ENCODE measurements at regions not wholly inside any gene's neighbourhood (a gene's known extent, or its start where the extent isn't known, plus 50 kb on each side); places are given as distances from the start of the nearest gene placed in this dataset.

GRCh38 chr10:131446171-131446570 lies 134.7 kb upstream of the TCERG1L start:
- no peak for DNase-seq

DNA sequence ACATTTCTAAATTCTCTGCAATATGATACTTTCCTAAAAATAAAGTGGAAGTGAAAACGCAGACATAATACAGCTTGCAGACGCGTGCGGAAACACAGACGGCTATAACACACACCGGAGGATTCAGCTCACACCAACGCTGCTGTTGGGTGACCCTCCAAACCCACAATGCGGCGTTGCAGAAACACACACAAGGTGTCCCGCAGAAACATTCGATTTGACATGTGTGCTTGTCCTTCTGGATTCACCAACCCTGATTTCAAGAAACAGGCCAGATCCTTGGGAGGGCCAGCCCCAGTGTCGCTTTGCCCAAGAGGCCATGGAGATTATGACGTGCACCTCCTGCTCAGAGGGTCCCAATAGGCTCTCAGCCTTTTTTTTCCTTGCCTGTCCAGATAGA lies 136.7 kb upstream of the TCERG1L start:
- no peak for DNase-seq

- DNase-seq: no peak
These were observed 137.4 kb upstream of the TCERG1L start for GRCh38 chr10:131448883-131449282.

GRCh38 chr10:131450216-131450765 lies 138.8 kb upstream of the TCERG1L start:
- DNase-seq: no peak

GRCh38 chr10:131451407-131452015 lies 140.0 kb upstream of the TCERG1L start:
- DNase-seq: no peak

DNA sequence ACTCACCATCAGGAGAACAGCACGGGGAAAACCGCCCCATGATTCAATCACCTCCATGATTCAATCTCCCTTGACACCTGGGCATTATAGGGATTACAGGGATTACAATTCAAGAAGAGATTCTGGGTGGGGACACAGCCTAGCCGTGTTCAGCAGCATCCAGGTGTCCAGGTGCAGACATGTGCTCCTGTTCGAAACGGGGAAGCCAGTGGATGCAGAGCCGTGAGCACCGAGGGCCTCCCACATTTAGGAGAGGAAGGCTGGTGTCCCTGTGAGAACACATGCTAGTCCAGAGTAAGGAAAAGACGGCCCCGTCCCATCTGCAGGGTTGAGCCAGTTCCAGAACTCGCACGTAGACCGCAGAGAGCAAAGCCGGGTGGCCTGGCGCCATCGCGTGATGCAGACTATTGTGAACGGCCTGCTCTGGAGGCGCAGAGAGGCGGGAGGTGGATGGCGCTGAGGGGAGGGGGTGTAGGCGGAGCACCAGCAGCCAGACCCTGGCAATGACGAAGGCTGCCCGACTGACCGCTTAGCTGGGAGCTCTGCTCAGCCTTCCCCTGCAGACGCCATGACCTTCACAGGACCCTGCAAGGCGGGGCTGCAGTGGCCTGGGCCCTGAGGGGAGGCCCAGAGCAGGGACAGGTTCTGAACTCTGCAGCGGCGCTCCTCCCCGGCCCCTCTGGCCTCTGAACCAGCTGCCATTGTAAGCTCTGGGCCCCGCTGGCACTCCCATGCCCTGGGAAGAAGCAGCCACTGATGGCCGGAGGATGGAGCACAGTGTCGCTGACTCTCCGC lies 141.6 kb upstream of the TCERG1L start:
- DNase-seq: no peak

- no peak for DNase-seq
These were observed 142.5 kb upstream of the TCERG1L start for GRCh38 chr10:131453721-131454634.

GRCh38 chr10:131456411-131456810 lies 144.9 kb upstream of the TCERG1L start:
- DNase-seq: no peak

- DNase-seq: no peak
These were observed 149.6 kb upstream of the TCERG1L start for GRCh38 chr10:131461093-131461492.

GRCh38 chr10:131464789-131465188 lies 153.3 kb upstream of the TCERG1L start:
- DNase-seq: no peak

DNA sequence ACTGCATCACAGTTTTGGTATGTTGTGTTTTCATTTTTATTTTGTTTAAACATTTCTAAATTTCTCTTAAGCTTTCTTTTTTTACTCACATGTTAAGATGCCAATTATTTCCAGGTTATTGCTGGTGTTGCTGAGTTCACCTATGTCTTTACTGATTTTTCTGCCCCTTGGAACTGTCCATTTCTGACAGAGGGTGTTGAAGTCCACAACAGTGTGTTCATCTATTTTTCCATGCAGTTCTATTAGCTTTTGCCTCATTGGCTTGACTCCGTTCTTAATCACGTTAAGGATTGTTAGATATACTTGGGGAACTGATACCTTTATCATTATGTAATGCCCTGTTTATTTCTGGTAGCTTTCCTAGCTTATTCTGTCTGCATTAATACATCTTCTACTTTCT lies 158.0 kb upstream of the TCERG1L start:
- DNase-seq: no peak

GRCh38 chr10:131473645-131474044 lies 162.1 kb upstream of the TCERG1L start:
- no peak for DNase-seq

GRCh38 chr10:131474416-131474815 lies 162.9 kb upstream of the TCERG1L start:
- no peak for DNase-seq

DNA sequence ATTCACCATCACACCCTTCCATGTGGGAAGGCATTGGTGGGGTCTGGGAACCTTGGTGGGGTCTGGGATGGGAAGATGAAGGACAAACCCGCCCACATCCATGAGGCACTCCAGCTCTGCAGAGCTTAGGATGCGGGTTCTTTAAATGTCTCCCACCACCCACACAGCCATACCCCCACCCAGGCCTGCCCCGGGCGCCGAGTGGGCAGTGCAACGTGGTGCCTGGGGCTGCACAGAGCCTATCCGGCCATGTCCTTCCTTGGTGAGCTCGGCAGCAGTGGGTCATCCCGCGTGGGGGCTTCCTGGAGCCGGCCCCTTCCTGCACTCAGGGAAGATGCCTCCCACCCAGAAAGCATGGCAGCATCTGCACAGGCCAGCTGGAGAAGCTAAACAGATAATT lies 163.5 kb upstream of the TCERG1L start:
- no peak for DNase-seq

DNA sequence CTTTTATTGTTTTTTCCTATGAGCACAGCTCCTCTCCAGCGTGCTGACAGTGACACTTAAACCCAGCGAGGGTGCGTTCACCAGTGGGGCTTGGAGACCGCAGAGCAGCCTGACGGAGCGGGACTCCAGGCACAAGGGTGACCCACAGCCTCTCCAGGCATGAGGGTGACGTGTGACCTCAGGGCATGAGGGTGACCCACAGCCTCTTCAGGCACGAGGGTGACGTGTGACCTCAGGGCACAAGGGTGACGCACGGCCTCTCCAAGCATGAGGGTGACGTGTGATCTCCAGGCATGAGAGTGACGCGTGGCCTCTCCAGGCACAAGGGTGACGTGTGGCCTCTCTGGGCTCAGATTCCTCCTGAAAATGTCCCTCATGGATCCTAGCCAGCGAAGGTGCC lies 164.3 kb upstream of the TCERG1L start:
- no peak for DNase-seq

DNA sequence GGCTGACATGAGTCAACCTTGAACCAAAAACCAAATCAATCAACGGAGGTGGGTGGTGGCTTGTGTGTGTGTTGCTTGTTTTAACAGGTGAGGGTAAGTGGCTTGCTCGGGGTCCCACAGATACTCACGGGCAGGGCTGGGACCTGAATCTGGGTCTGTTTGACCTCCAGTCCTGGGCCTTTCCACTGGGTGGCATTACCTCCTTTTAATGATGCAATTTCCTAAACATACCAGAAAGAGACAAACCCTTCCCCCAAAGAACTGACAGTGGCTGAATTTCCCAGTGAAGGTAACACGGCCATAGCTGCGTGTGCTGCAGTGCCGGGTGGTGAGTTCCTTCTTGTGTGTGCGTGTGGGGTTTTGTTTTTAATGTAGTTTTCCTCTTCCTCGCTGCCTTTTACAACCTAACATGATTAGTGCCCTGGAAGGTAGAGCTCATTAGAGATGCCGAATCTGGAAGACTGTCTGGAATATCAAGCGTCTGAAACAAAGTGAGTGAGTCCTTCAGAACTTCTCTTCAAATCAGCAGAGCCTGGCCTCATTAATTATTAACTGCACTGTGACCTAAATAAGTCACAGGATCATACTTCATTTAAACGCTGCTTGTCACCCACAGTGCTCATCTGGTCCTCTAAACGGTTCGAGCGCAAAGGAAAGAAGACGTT lies 166.1 kb upstream of the TCERG1L start:
- DNase-seq: no peak

GRCh38 chr10:131478377-131478989 lies 167.0 kb upstream of the TCERG1L start:
- DNase-seq: no peak

GRCh38 chr10:131480066-131480465 lies 168.5 kb upstream of the TCERG1L start:
- DNase-seq: no peak

DNA sequence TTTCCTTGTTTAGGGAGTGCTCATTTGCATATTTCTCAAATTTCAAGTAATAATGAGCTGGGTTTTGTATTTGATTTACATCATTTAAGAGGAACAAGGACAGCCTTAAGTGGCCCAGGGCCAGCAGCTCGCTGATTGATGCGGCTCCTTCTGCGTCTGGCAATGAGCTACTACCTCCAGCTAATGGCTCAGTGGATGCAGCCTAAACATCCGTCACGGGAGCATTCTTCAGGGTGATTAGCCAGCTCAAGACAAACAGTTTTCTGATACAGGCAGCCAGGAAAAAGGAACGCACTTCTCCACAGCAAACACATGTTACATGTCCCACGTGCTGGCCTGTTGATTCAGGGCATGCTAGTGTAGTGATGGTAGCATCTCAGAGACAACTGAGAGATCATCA lies 169.3 kb upstream of the TCERG1L start:
- no peak for DNase-seq

DNA sequence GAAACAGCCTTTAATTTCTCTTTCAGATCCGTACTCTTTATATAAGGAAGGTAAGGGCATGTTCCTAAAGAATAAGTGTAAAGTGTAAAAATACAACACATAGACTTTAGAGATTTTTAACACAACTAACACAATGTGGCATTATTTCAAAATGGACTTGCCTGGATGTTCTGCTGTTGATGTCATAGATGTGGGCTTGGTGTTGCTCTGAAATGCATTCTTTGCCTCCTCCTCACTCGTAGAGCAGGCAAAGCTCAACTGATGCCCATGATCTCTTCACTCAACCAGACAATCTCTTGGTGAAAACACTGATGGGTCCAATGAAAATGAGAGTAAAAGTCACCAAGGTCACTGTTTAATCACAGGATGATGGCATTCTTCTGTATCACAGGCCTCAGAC lies 174.2 kb upstream of the TCERG1L start:
- no peak for DNase-seq

- no peak for DNase-seq
These were observed 176.3 kb upstream of the TCERG1L start for GRCh38 chr10:131487822-131488221.

DNA sequence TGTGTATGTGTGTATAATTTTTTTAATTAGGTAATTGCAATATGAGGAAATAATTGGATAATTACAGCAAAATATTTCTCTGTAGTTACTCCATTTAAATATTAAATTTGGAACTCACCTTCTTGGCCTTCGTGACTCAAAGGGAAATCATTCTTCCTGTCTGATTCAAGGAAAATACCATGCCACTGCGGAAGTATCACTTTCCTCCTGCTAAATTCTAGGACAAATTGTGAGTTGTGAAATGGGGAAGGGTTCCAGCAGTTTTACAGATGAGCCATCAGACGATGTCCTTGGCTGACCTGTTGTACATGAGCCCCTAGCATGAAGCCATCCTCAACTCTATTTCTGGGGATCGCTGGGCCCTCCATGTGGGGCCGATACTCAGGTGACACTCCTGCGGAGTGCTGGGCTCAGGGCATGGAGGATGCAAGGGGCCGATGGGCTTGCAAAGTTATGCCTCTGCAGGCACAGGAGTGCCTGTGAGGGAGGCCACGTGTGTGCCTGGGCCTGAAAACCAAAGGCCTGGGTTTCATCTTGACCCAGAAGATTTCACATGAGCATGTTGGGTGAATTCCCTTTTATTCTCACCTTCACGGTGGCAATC lies 179.6 kb upstream of the TCERG1L start:
- no peak for DNase-seq
